T-cell (primary cell): ENCODE measurements at regions not wholly inside any gene's neighbourhood (a gene's known extent, or its start where the extent isn't known, plus 50 kb on each side); places are given as distances from the start of the nearest gene placed in this dataset.

Experiments used
- ATAC-seq, 4 experiments: fragments of 200-7000 bp in 3 of 4; fragments of 150-1000 bp in 1 of 4; cut with Tn5 transposase; replicated peaks in 1 of 4; 1 replicate in 3 of 4; 2 replicates in 1 of 4; pipeline ENCODE4 v1.10.0; 2021; ENCODE audit warnings: moderate library complexity in 3 of 4, mild to moderate bottlenecking in 2 of 4, moderate number of reproducible peaks in 1 of 4
- CTCF ChIA-PET, 2 donors: fragments of 300-600 bp; sonication (Branson Sonifier 250); formaldehyde crosslinking; loops; one replicate each; lab custom pipeline; 2022; ENCODE audit warnings: antibody characterized with exemption in 2 of 2; lab: Charles Lee
- POLR2A ChIA-PET, 2 donors: fragments of 300-600 bp; sonication (Branson Sonifier 250); formaldehyde crosslinking; loops; one replicate each; lab custom pipeline; 2022; ENCODE audit warnings: antibody characterized with exemption in 2 of 2; lab: Charles Lee
- DNase-seq, 35 experiments: peaks; one replicate each; pipeline versions ENCODE4 v3.0.0 to v3.0.0-alpha.2; 2013 to 2023
- H3K27ac ChIP-seq: one replicate; pipeline ENCODE4 v1.5.1; 2013; ENCODE audit warnings: low read length
- H3K27me3 ChIP-seq, 2 experiments: replicated peaks in 1 of 2; 1 replicate in 1 of 2; 2 replicates in 1 of 2; pipeline versions ENCODE4 v1.6.1 to v1.7.0; 2013; ENCODE audit warnings: low read length in 1 of 2, mixed read lengths in 1 of 2; ENCODE audit not compliant: control insufficient read depth in 2 of 2, insufficient read depth in 2 of 2; ENCODE audit errors: extremely low read depth in 1 of 2
- H3K36me3 ChIP-seq, 2 donors: 1 replicate in 1 of 2; 2 replicates in 1 of 2; pipeline versions ENCODE4 v1.6.1 to v1.7.0; 2013; ENCODE audit warnings: low read length in 1 of 2; ENCODE audit not compliant: control insufficient read depth in 2 of 2, insufficient read depth in 1 of 2; ENCODE audit errors: extremely low read depth in 1 of 2
- H3K4me1 ChIP-seq, 2 experiments: 1 replicate in 1 of 2; 2 replicates in 1 of 2; pipeline versions ENCODE4 v1.6.1 to v1.7.0; 2013; ENCODE audit warnings: low read length in 2 of 2, mixed read lengths in 1 of 2; ENCODE audit not compliant: insufficient read depth in 2 of 2, control insufficient read depth in 1 of 2; ENCODE audit errors: extremely low read depth in 1 of 2
- H3K4me3 ChIP-seq, 2 donors: 1 replicate in 1 of 2; 2 replicates in 1 of 2; pipeline versions ENCODE4 v1.5.1 to v1.7.0; 2013; ENCODE audit warnings: mild to moderate bottlenecking in 2 of 2, low read length in 1 of 2, moderate library complexity in 1 of 2; ENCODE audit not compliant: control insufficient read depth in 1 of 2; ENCODE audit errors: extremely low read depth in 1 of 2
- H3K9me3 ChIP-seq: 2 replicates; pipeline ENCODE4 v1.7.0; 2013
- H3K27ac Mint-ChIP-seq, 2 donors: one replicate each; pipeline ENCODE4 v1.8.0; 2020 to 2021; ENCODE audit warnings: mild to moderate bottlenecking in 2 of 2, mixed read lengths in 2 of 2
- H3K27me3 Mint-ChIP-seq, 2 donors: one replicate each; pipeline ENCODE4 v1.8.0; 2021 to 2022; ENCODE audit warnings: mixed read lengths in 2 of 2
- H3K36me3 Mint-ChIP-seq: one replicate; pipeline ENCODE4 v1.8.0; 2021; ENCODE audit warnings: mixed read lengths
- H3K4me1 Mint-ChIP-seq, 3 donors: one replicate each; pipeline ENCODE4 v1.8.0; 2020 to 2022; ENCODE audit warnings: mixed read lengths in 3 of 3, mild to moderate bottlenecking in 1 of 3
- H3K4me3 Mint-ChIP-seq, 3 donors: one replicate each; pipeline ENCODE4 v1.8.0; 2020 to 2022; ENCODE audit warnings: mild to moderate bottlenecking in 3 of 3, mixed read lengths in 3 of 3, moderate library complexity in 3 of 3
- H3K9me3 Mint-ChIP-seq, 3 donors: one replicate each; pipeline ENCODE4 v1.8.0; 2020 to 2022; ENCODE audit warnings: mixed read lengths in 3 of 3
- WGBS: methylation state at CpG from one replicate; pipeline ENCODE4 v1.1.5; 2013; ENCODE audit warnings: missing lambda C conversion rate; ENCODE audit not compliant: insufficient coverage; 5-methylcytosine and 5-hydroxymethylcytosine counted together

DNA sequence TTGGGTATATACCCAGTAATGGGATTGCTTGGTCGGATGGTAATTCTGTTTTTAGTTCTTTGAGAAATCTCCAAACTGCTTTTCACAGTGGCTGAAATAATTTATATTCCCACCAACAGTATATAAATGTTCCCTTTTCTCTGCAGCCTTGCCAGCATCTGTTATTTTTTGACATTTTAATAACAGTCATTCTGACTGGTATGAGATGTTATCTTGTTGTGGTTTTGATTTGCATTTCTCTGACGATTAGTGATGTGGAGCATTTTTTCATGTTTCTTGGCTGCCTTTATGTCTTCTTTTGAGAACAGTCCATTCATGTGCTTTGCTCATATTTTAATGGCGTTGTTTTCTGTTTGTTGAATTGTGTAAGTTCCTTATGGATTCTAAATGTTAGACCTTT is 641.6 kb downstream of the HACE1 start:
- POLR2A ChIA-PET, result no interaction called here
- H3K4me3 Mint-ChIP-seq, result no peak overlapping the region

DNA sequence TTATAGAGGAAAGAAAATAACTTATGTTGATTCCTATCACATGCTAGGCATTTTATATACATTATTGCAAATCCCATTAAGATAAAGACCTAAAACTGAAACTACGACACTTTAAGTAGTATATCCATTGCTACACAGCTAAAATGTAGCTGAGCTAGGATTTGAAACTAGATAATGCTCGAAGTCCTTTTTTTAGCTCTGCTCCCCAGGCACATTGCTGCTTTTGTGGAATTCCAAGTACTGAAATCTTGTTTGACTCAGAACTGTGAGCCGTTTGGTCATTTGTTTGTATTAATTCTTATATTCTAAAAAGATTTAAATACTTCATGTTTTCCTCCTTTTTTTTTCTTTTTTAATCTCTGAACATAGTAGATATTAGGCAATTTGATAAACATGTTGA is 644.8 kb downstream of the HACE1 start:
- H3K27me3 ChIP-seq, result no peaks in the 10 kb centered on the region
- no CpG with 5 or more reads among the region's 3 CpGs for WGBS
- CTCF ChIA-PET, result no interaction called here
- no peaks in the 10 kb centered on the region for H3K4me1 ChIP-seq
- H3K9me3 Mint-ChIP-seq, result no peaks in the 10 kb centered on the region
- H3K27ac Mint-ChIP-seq, result no peak overlapping the region
- no peaks in the 10 kb centered on the region for H3K27me3 Mint-ChIP-seq
- no peaks in the 10 kb centered on the region for H3K36me3 Mint-ChIP-seq
- H3K4me3 Mint-ChIP-seq, result no peak overlapping the region
- DNase-seq, result no peak
- H3K27ac ChIP-seq, result no peak overlapping the region
- H3K9me3 ChIP-seq, result no peaks in the 10 kb centered on the region
- no peaks in the 10 kb centered on the region for H3K4me1 Mint-ChIP-seq
- no peak for ATAC-seq
- POLR2A ChIA-PET, result interaction anchor here in 1 of 2 donors (0.6 kb wide), 1 partner anchor 1553 kb away, joined by 3 read pairs; no protein-coding TSS in a partner anchor
- H3K4me3 ChIP-seq, result no peak overlapping the region
- no peaks in the 10 kb centered on the region for H3K36me3 ChIP-seq

More for the DNA sequence above, 641.6 kb downstream of the HACE1 start:
- DNase-seq (no peak), ATAC-seq (no peak)
- no peaks in the 10 kb centered on the region for H3K9me3 ChIP-seq
- H3K27ac ChIP-seq, result no peak overlapping the region
- H3K27me3 ChIP-seq, result no peaks in the 10 kb centered on the region
- Mint-ChIP-seq H3K27me3 (no peaks in the 10 kb centered on the region), H3K36me3 (no peaks in the 10 kb centered on the region), H3K4me1 (no peaks in the 10 kb centered on the region), H3K9me3 (no peaks in the 10 kb centered on the region), H3K27ac (no peak overlapping the region)
- WGBS, result 0% methylated on average over 1 of the region's 3 CpGs
- no peak overlapping the region for H3K4me3 ChIP-seq
- H3K4me1 ChIP-seq, result no peaks in the 10 kb centered on the region
- H3K36me3 ChIP-seq, result no peaks in the 10 kb centered on the region
- CTCF ChIA-PET, result no interaction called here

DNA sequence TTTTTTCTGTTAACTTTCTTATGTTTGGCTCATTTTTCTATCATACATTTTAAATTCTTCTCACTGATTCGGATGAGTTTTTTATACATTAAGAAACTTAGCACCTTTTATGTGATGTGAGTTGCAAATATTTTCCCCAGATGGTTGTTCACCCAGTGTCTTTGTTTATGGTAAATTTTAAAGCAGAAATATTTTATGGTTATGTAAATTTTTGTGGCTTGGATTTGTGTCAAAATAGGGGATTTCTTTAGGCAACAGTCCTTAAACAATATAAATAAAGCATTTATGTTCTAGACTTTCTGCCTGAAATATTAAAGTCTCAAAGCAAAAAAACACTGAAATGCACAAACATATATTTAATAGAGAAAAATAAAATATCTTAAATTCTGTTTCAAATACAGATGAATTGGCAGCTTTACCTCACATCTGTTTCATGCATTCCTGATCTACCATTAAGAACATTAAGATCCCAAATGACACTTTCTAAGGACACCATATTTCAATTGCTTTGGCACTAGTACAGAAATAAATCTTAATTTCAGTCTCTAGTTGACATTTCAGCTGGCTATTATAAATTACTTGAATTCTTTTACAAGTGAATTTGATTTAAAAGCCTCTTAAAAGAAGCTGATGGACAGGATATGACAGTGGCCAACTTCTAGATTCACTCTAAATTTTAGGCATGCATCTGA is 646.6 kb downstream of the HACE1 start:
- POLR2A ChIA-PET, result no interaction called here
- WGBS, result no CpG with 5 or more reads among the region's 1 CpG
- no peak overlapping the region for H3K27ac Mint-ChIP-seq

DNA sequence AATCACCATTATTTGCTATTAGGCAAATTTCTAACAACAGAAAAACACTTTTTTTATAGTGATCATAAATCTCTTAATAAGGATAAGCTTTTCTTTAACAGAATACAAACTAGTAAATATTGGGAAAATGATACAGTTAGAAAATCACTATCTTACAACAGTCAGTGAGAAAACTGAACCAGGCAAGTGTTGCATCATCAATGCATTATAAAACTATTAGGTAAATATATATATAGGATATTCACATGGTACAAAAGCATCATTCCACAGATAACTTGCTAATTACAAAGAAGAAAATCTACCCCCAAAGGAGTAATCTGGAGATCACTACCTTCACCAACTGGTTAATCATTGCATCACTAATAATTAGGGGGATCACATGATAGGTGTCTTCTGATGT is 652.1 kb downstream of the HACE1 start:
- Histone ChIP-seq H3K4me3 (no peak overlapping the region), H3K36me3 (no peaks in the 10 kb centered on the region), H3K27me3 (no peaks in the 10 kb centered on the region), H3K27ac (no peak overlapping the region), H3K4me1 (no peaks in the 10 kb centered on the region), H3K9me3 (no peaks in the 10 kb centered on the region)
- no peak overlapping the region for H3K4me3 Mint-ChIP-seq
- H3K27me3 Mint-ChIP-seq, result no peaks in the 10 kb centered on the region
- H3K27ac Mint-ChIP-seq, result no peak overlapping the region
- H3K4me1 Mint-ChIP-seq, result no peaks in the 10 kb centered on the region
- DNase-seq (no peak), ATAC-seq (no peak)
- ChIA-PET POLR2A (no interaction called here), CTCF (no interaction called here)
- peaks cover 0 to 4% (median 0%) of the 10 kb centered on the region in 3 donors for H3K9me3 Mint-ChIP-seq
- H3K36me3 Mint-ChIP-seq, result no peaks in the 10 kb centered on the region

More for the DNA sequence above, 646.6 kb downstream of the HACE1 start:
- Histone ChIP-seq H3K27ac (no peak overlapping the region), H3K4me3 (no peak overlapping the region), H3K27me3 (no peaks in the 10 kb centered on the region), H3K4me1 (no peaks in the 10 kb centered on the region), H3K36me3 (no peaks in the 10 kb centered on the region), H3K9me3 (no peaks in the 10 kb centered on the region)
- Mint-ChIP-seq H3K36me3 (no peaks in the 10 kb centered on the region), H3K27me3 (no peaks in the 10 kb centered on the region), H3K4me3 (no peak overlapping the region), H3K9me3 (no peaks in the 10 kb centered on the region), H3K4me1 (no peaks in the 10 kb centered on the region)
- ATAC-seq, result no peak
- no peak for DNase-seq
- CTCF ChIA-PET, result no interaction called here

- no peaks in the 10 kb centered on the region for H3K9me3 ChIP-seq
- peaks cover 2 to 24% (median 12%) of the 10 kb centered on the region in 3 donors for H3K9me3 Mint-ChIP-seq
- ATAC-seq, result no peak
- no peaks in the 10 kb centered on the region for H3K36me3 ChIP-seq
- DNase-seq, result no peak
- POLR2A ChIA-PET, result no interaction called here
- no peak overlapping the region for H3K27ac Mint-ChIP-seq
- CTCF ChIA-PET, result no interaction called here
- H3K4me3 ChIP-seq, result no peak overlapping the region
- no peaks in the 10 kb centered on the region for H3K4me1 Mint-ChIP-seq
- H3K4me1 ChIP-seq, result no peaks in the 10 kb centered on the region
- no peaks in the 10 kb centered on the region for H3K36me3 Mint-ChIP-seq
- H3K27ac ChIP-seq, result no peak overlapping the region
- no peak overlapping the region for H3K4me3 Mint-ChIP-seq
- 74% methylated on average over 2 of the region's 2 CpGs for WGBS
- H3K27me3 Mint-ChIP-seq, result no peaks in the 10 kb centered on the region
- no peaks in the 10 kb centered on the region for H3K27me3 ChIP-seq
Measured at GRCh38 chr6:104201557-104201956, 658.2 kb downstream of the HACE1 start.

GRCh38 chr6:104187616-104188015 is 672.1 kb downstream of the HACE1 start:
- ChIA-PET POLR2A (no interaction called here), CTCF (no interaction called here)
- no peak overlapping the region for H3K27ac ChIP-seq
- Mint-ChIP-seq H3K4me3 (no peak overlapping the region), H3K36me3 (no peaks in the 10 kb centered on the region), H3K9me3 (peaks cover 6 to 19% (median 19%) of the 10 kb centered on the region in 3 donors), H3K27ac (no peak overlapping the region), H3K27me3 (no peaks in the 10 kb centered on the region), H3K4me1 (no peaks in the 10 kb centered on the region)
- no peaks in the 10 kb centered on the region for H3K36me3 ChIP-seq
- no peak overlapping the region for H3K4me3 ChIP-seq
- H3K4me1 ChIP-seq, result no peaks in the 10 kb centered on the region
- DNase-seq (no peak), ATAC-seq (no peak)
- H3K9me3 ChIP-seq, result no peaks in the 10 kb centered on the region
- H3K27me3 ChIP-seq, result no peaks in the 10 kb centered on the region

DNA sequence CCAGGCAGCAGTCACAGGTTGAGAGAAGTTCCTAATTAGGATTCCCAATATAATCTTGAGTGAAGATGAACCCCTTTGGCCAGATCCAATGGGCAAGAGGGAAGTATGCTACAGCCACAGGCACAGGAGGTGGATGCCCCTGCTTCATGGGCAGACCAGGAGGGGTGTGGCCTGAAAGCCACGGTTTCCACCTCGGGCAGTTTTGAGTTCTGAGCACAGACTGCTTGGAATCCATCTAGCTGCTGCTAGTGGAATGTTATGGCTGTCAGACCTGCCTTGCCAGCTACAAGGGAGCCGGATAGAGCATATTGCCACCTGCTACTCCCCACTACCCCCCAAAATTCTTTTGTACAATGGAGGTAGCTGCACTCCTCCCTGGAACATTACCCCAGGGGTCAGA is 672.9 kb downstream of the HACE1 start:
- no peaks in the 10 kb centered on the region for H3K36me3 Mint-ChIP-seq
- H3K4me3 Mint-ChIP-seq, result no peak overlapping the region
- H3K9me3 ChIP-seq, result no peaks in the 10 kb centered on the region

More for the DNA sequence above, 672.9 kb downstream of the HACE1 start:
- H3K4me3 ChIP-seq, result no peak overlapping the region
- Mint-ChIP-seq H3K27me3 (no peaks in the 10 kb centered on the region), H3K27ac (no peak overlapping the region), H3K9me3 (peaks cover 3 to 13% (median 11%) of the 10 kb centered on the region in 3 donors), H3K4me1 (no peaks in the 10 kb centered on the region)
- H3K27ac ChIP-seq, result no peak overlapping the region
- DNase-seq, result no peak
- CTCF ChIA-PET, result no interaction called here
- H3K27me3 ChIP-seq, result no peaks in the 10 kb centered on the region
- POLR2A ChIA-PET, result no interaction called here
- ATAC-seq, result no peak
- H3K36me3 ChIP-seq, result no peaks in the 10 kb centered on the region
- WGBS, result 71% methylated on average over 1 of the region's 3 CpGs
- H3K4me1 ChIP-seq, result no peaks in the 10 kb centered on the region
